GM18502 (cell line): ENCODE measurements at regions not wholly inside any gene's neighbourhood (a gene's known extent, or its start where the extent isn't known, plus 50 kb on each side); places are given as distances from the start of the nearest gene placed in this dataset.
"Not testable (repeated sequence)": the region's sequence is repeated elsewhere in the genome, so short reads cannot be mapped to it uniquely, and the experiment has no call there.

Experiments used
- ATAC-seq: cut with Tn5 transposase; IDR thresholded peaks from one replicate; pipeline ENCODE4 v1.9.1; 2021; ENCODE audit warnings: mild to moderate bottlenecking; ENCODE audit not compliant: unreplicated experiment, poor library complexity

DNA sequence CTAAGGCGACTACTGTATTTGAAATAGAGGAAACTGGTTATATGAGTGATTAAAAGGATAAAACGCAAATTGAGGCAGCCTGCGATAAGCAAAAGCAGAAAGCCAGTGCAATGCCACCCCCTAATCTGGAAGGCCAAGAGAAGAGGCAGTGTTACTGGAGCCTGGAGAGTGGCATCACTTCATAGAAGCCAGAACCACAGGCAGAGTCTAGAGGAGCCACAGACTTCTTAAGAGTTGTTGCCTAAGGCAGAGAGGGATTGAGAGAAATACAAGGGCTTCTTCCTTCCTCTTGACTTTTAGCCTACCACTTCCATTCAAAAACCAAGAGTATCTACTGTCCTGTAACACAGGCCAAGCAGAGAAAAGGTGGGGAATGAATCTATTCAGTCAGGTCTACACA is 94.9 kb upstream of the SKAP2 start:
- ATAC-seq, result no peak

DNA sequence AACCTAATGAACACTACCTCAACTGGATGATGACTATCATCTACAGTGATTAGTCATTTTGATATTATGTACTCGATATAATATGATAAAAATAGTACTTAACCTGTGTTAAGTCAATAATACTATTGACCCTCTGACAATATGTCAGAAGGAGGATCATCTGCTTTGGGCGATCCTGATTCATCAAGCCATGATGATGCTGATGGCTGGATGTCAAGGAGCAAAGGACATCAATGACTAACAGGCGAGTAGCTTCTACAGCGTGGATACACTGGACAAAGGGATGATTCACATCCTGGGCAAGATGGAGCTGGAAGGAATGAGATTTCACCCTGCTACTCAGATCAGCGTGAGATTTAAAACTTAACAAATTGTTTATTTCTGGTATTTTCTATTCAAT is 94.4 kb upstream of the SKAP2 start:
- ATAC-seq, result no peak

DNA sequence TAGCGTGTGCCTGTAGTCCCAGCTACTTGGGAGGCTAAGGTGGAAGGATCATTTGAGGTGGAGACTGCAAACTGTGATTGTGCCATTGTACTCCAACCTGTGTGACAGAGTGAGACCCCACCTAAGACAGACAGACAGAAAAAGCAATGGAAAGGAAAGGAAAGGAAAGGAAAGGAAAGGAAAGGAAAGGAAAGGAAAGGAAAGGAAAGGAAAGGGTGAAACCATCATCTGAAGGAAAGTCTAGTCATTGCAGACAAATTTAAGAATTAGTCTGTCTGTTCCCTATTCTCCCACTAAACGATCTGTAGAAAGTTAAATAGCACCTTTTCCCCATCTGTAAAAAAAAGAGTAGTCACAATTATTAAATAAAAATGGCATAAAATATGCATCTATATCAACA is 91.1 kb upstream of the SKAP2 start:
- no peak for ATAC-seq

DNA sequence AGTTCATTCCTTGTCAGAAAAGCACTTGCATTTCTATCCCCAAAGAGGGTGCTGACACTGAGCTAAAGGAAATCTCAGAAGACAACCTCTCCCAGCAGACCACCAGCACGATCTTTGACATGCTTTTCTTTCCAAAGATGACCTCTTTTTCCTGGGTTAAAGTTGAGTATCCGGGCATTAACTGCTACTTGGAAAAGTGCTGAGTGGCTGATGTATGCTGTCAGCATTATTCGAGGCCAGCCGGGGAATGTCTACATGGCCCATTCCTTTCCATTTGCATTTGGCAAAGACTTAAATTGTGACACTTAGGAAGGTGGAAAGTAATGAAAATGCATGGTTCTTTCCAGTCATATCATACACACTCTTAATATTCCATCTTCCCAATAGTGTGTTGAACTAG is 90.6 kb upstream of the SKAP2 start:
- ATAC-seq, result no peak

DNA sequence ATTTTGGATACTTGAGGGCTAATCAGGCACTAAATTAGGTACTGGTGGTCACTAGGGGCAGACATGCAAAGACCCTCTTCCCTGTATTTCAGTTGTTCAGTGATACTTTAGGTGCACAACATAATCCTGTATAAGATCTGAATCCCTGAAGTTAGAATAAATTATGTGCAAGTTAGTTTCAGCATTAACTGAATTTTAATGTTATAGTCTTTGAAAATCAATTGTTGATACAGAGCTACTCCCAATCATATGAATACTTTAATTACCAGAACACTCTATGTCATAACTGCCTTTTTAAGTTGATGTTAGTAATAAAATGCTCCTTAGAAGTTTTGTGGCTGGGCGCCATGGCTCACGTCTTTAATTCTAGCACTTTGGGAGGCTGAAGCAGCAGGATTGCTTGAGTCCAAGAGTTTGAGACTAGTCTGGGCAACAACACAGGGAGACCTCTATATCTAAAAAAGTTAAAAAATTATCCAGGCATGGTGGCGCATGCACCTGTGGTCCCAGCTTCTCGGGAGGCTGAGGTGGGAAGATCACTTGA is 87.1 kb upstream of the SKAP2 start:
- ATAC-seq, result no peak

DNA sequence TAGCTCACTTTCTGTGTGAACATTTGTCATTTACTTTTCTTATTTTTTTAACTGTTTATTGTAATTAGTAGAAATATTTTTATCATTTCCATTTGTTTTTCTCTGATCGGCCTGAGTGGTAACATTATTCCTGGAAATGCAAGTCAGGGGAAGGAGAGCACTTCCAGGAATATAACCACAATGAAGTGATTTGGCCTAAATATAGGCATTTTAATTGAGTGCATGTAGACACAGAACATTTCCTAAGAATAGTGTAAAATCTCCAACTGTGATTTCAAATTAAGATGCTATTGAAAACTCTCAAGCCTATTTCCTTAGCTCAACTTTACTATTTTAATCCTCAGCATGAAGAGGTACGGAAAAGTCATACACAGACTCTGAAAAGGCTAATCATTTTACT is 86.5 kb upstream of the SKAP2 start:
- no peak for ATAC-seq

DNA sequence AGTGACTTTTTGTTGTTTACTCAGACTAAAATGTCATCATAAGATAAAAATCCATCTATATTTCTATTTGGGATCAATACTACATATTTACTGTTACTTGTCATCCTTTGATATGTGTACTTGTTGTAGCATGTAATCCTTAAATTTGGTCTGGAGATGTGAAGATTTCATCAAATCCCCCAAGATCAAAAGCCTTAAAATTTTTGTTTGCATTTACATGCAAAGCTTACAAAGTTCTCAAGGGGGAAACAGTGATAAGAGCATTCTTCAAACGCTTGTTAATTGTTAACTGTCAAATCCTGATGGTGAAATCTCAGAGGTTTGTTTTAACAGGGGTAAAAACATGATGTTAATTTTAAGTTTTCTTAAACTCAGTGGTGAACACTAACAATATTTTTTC is 84.9 kb upstream of the SKAP2 start:
- no peak for ATAC-seq

DNA sequence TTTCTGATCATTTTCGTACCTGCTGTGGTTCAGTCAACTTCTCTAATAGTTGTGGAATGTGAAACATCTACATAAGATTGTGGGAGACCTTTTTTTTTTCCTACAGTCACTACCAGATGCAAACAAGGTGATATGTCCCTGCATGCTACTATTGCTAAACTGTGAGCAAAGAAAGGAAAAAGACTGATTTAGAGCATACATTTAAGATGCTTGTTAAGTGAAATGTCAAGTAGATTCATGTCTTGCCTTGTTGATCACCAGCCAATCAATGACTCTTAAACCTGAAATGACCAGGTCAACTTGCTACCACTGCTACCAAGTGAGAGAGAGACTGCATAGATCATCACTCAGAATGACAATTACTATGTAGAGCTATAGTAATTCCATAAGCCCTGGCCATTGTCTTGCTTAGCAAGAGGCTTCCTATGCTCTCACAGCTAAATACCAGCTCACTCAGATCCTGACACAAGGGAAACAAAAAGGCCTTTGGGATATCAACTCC is 84.3 kb upstream of the SKAP2 start:
- ATAC-seq, result no peak

DNA sequence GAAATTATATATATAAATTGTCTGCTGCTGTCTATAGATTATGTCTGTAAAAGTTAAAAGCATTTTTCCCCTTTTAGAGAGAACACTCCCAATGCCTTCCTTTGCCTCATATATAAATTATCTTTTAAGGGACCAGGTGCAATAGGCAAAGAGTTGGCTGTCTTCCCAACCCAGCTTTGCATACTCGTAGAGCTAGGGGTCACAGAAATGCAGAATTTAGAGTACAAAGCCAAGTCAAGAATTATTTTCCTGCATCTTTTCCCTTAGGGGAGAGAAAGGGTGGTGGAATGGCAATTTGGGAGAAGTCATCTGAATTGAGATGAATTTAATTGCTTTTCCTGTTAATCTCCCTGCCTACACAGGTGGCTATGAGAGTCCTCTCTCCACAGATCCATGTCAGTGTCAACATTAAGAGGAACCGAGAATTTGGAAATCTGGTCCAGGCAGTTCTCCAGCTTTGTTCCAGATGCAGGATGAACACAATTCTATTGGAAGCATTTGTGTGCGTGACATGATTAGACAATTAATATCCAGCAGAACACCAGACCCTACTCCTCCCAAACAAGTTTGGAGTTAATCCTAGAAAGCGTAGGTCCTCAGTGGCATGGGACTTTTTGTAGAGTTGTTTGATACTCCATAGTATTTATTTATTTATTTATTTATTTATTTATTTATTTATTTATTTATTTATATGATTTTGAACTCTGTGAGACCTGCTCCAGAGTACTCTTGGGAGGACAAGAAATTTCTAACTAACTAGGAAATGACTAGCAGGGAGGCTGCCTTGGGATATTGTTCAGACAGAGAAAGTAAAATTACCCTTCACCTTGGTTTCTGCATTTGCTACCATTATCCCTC is 80.3 kb upstream of the SKAP2 start:
- no peak for ATAC-seq

DNA sequence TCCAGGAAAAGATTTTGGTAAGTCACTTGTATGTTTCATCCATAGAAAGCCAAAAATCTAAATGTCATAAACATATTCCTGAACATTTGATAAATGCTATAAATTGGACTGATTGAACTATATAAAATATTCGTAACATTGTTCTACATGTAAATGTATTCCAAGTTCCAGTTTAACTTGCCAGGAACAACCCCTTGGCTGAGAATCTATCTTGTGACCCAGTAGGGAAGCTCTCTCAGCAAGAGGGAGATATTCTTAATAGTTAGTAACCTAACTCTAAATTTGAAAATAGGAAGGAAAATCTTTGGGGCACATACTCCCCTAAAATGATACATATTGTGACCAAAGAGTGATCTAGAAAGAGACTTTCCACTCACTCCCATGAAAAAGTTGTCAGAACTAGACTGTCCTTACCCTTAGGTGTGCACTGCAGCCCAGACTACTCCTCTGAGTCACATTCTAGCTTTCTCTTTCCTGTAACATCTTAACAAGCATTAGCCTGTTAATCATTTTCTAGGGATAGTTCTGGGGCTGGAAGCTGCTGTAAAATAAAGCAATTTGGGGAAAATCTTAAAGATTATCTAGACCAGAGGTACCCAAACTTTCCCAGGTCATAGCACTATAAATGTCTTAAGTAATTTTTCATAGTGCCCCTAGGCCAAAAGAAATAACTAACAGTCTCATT is 73.7 kb upstream of the SKAP2 start:
- no peak for ATAC-seq

DNA sequence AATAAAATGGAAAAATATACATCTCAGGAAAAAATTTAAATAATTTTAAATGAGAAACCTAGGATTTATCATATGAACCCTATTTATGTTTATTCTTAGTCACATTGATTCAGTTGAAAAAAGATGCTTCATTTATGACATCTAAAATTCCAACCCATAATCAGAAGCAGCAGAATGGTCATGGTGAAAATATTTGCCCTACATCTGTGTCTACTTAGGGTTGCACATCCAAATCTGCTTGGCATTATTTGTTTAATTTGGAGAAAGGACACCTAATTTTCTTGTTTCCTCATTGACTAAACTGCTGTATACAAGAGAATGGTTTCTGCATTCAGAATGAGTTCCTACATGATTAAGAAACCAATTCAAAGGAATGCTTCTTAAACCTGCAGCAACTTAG is 72.9 kb upstream of the SKAP2 start:
- no peak for ATAC-seq

DNA sequence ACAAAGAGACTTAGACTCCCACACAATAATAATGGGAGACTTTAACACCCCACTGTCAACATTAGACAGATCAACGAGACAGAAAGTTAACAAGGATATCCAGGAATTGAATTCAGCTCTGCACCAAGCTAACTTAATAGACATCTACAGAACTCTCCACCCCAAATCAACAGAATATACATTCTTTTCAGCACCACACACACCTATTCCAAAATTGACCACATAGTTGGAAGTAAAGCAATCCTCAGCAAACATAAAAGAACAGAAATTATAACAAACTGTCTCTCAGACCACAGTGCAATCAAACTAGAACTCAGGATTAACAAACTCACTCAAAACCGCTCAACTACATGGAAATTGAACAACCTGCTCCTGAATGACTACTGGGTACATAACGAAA is 68.2 kb upstream of the SKAP2 start:
- ATAC-seq, result not testable (repeated sequence)

DNA sequence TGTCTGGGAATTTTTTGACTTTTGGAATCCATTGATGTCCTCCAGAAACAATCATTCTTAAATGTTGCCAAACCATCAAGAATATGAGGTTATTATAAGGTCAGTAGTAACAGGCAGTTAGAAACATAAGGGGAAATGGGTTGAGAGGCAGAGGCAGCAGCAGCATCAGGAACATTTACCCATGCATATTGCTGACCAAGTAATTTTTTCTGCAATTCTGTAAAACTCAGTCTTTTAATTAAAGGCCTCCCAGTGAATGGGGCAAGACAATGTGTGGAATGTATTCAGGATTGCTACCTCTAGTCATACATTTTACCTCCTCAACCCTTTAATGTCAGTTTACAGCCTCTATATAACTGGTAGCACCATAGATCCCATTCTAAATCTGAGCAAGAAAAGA is 66.5 kb upstream of the SKAP2 start:
- no peak for ATAC-seq

DNA sequence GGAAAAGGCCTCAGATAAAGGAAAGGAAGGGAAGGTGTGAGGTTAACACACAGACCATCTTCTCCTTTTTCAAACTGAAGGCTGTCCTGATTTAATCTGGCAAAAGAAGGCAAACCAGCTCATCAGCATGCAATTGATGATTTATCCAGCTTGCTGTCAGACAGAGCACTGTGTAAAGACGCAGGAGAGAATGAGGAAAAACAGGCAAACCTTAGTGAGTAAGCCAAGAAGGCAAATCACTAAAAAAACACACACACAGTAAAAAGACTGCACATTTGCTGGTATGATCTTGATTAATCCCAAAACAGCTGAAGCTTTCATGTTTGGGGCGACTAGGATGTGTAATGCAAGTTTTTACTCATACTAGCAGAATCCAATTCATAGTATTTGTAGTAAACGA is 65.8 kb upstream of the SKAP2 start:
- no peak for ATAC-seq

DNA sequence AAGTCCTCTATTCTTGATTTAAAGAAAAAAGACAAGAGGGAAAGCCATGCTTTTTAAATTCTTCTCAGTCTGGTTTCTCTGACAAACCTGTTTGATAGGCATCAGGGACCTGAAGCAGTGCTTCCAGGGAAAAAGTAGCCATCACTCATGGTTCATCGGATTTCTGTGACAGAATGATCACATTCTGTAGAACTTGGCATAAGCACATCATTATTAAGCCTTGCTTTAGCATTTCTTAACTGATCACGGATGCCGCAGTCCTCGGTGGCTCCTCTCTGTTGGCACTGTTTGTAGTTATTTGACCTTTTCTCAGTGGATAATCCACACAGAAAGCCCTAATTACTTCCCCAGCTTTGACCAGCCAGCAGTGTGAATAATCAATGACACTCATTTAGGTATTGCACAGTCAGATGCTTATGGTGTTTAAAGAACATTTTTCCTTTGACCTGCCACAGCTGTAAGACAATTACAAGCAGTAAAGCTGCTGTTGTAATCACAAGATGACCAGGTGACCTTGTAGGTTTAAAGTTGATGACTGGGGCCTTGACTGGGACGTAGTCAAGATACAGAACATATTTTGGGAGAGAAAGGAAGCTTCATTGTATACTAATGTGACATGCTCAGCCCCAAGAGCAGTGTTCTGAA is 64.4 kb upstream of the SKAP2 start:
- no peak for ATAC-seq

DNA sequence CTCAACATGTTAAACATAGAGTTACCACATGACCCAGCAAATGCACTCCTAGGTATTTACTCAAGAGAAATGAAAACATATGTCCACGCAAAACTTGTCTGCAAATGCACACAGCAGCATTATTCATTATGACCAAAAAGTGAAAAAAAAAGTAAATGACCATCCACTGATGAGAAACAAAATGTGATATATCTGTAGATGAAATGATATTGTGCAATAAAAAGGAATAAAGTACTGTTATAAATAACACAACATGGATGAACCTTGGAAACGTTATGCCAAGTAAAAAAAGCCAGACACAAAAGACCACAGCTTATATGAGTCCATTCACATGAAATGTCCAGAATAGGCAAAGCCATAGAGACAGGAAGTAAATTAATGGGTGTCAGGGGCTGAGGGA is 61.4 kb upstream of the SKAP2 start:
- ATAC-seq, result no peak

DNA sequence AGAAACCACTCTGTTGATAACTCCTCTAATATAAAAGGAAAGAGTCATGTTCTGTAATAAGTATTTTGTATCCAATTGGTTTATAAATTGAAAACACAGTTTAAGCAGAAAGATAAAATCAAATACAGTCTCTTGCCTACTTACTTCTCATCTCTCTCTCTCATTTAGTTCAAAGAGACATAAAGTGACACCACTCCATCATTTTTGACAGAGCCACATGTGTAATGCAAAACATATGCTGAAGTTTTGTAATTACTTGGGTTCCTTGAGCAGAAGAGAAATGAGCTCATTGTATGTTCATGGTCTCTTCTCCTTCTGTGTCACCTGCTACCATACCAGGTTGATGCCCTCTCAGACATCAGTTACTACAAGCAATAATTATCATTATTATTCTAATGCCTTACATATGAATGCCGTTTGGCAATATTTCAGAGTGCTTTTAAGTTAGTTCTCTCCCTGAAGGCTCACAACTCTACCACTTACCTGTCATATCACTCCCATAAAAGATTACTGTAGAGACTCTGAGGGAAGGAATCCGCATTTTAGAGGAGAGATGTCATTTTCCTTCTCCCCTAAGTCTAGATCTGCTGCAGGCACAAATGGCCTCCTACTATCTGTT is 59.9 kb upstream of the SKAP2 start:
- no peak for ATAC-seq

DNA sequence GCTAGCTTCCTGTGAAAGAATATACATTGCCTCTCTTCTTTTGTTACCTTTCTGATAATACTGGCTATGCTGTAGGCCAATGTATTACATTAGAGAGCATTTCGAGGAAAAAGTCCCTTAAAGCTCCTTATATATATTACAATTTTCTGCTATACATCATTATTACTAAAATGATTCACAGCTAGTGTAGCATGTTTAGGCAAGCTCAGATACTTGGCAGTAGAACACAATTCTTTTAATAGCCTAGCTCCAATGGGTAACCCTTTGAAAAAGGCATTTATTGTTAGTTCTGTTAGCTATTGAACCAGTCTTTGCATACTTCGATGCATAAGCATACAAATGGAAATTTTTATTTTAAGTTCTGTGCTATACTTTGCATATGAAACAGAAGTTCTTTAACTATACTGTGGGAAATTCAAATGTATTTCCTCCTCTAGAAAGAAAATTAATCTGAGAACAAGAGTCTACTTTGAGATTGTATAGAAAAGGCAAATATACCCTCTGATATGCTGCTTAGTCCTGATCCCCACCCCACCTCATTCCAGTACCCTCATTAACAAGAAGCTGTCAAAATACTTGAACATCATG is 55.6 kb upstream of the SKAP2 start:
- ATAC-seq, result no peak

DNA sequence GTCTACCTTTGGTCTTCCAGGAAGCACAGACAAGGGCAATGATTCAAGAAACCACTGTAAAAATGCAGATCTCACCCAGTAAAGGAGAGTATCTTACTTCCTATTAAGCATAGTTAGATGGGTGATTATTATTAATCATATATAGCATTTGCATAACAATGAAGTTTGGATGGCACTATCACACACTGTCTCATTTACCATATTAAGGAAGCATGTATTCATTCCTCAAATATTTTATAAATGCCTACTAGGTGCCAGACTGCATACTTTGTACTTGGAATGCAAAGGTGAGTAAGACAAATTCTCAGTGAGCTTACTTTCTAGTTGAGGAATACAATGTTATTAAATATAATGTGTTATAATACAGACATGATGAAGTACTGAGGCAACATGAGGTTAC is 53.9 kb upstream of the SKAP2 start:
- ATAC-seq, result no peak

DNA sequence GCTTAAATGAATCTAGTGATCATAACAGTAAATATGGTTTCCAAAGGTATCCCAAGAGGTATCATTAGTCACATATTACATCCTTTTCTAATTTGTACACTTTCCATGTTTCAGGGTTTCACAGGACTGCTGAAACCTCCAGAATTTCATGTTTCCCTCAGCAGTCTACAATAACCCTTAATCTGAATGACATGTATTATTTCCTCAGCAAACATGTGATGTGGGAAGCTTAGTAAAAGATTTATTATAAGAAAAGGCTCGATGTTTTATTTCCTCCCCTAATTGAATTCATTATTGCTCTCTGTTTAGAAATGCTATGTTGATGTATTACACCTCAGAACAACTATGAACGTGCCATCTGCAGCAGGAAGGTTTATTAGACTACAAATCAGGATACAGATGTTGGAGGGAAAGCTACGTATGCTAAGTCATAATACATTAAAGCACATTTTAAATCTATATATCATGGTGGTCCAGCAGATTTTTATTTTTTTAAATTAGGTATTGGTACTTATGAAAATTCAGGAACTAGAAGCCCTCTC is 52.5 kb upstream of the SKAP2 start:
- no peak for ATAC-seq
